Progenitor cell of endocrine pancreas (in vitro differentiated cells): ENCODE measurements at regions not wholly inside any gene's neighbourhood (a gene's known extent, or its start where the extent isn't known, plus 50 kb on each side); places are given as distances from the start of the nearest gene placed in this dataset.

ENCODE experiments used
- DNase-seq: peaks from one replicate; pipeline ENCODE4 v3.0.0; 2021; ENCODE audit warnings: low spot score; ENCODE audit not compliant: unreplicated experiment
- H3K27ac Mint-ChIP-seq: 2 replicates; pipeline ENCODE4 v1.8.0; 2021; ENCODE audit warnings: mild to moderate bottlenecking, moderate library complexity, mixed read lengths
- H3K27me3 Mint-ChIP-seq: 2 replicates; pipeline ENCODE4 v1.8.0; 2021; ENCODE audit warnings: mixed read lengths
- H3K36me3 Mint-ChIP-seq: 2 replicates; pipeline ENCODE4 v1.8.0; 2022; ENCODE audit warnings: mixed read lengths; ENCODE audit not compliant: insufficient read depth
- H3K4me1 Mint-ChIP-seq: 2 replicates; pipeline ENCODE4 v1.8.0; 2021; ENCODE audit warnings: low read depth, mixed read lengths
- H3K4me3 Mint-ChIP-seq: 2 replicates; pipeline ENCODE4 v1.8.0; 2021; ENCODE audit warnings: low read depth, mild to moderate bottlenecking, moderate library complexity, mixed read lengths
- H3K9me3 Mint-ChIP-seq: 2 replicates; pipeline ENCODE4 v1.8.0; 2021; ENCODE audit warnings: low read depth, mixed read lengths
- CTCF ChIP-seq: fragments of 200-600 bp; sonication (generic); IDR thresholded peaks from one replicate; pipeline ENCODE4 v1.5.0; 2021; ENCODE audit warnings: antibody characterized with exemption, mild to moderate bottlenecking; ENCODE audit not compliant: unreplicated experiment

DNA sequence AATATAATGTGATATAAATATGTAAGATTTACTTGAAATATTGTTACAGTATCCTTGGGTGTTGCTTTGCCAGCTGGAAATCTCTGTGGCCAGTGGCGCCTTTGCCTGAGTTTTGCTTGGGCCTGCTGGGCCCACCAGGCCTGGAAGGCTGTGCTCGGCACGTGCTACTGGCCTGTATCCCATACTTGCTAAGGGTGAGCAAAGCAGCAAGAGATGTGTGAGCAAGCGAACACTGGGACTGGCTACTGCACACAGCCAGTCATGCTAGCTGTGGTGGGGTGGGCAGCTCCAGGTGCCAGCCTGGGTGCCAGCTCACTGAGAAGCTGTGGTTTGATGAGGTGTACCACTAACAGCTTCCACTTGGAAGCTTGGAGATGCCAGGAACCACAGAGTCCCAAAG lies 299.1 kb upstream of the GALNT5 start:
- H3K4me1 Mint-ChIP-seq: no peaks in the 10 kb centered on the region
- H3K36me3 Mint-ChIP-seq: no peaks in the 10 kb centered on the region
- H3K27ac Mint-ChIP-seq: no peak overlapping the region
- no peak for DNase-seq
- H3K9me3 Mint-ChIP-seq: no peaks in the 10 kb centered on the region
- no peak overlapping the region for H3K4me3 Mint-ChIP-seq
- TF ChIP-seq CTCF: no peak
- no peaks in the 10 kb centered on the region for H3K27me3 Mint-ChIP-seq

GRCh38 chr2:156959481-156959880 lies 298.0 kb upstream of the GALNT5 start:
- no peaks in the 10 kb centered on the region for H3K4me1 Mint-ChIP-seq
- H3K9me3 Mint-ChIP-seq: no peaks in the 10 kb centered on the region
- H3K4me3 Mint-ChIP-seq: no peak overlapping the region
- no peak overlapping the region for H3K27ac Mint-ChIP-seq
- no peaks in the 10 kb centered on the region for H3K27me3 Mint-ChIP-seq
- no peak for DNase-seq
- H3K36me3 Mint-ChIP-seq: no peaks in the 10 kb centered on the region
- TF ChIP-seq CTCF: no peak

DNA sequence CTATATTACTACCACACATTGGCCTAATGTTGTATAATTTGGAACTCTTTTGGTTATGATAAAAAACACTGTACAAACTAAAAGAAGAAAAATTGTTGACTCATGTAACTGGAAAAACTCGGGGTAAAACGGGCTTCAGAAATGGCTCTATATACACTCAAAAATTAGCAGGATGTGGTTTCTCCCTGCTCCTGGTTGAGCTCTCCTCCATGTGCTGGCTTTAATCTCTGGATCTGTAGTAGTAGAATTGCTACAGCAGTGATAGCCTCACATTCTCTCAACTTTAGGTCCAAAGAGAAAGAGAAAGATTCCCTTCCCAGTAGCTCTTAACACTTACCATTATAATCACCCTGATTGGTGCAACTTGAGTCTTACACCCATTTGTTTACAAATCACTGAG lies 274.9 kb upstream of the GALNT5 start:
- Mint-ChIP-seq H3K36me3 (no peaks in the 10 kb centered on the region), H3K4me3 (no peak overlapping the region), H3K9me3 (no peaks in the 10 kb centered on the region), H3K27ac (no peak overlapping the region), H3K4me1 (no peaks in the 10 kb centered on the region), H3K27me3 (no peaks in the 10 kb centered on the region)
- no peak for TF ChIP-seq CTCF
- DNase-seq: no peak

GRCh38 chr2:156986339-156986988 lies 271.0 kb upstream of the GALNT5 start:
- DNase-seq: no peak
- TF ChIP-seq CTCF: no peak

GRCh38 chr2:156999661-157000060 lies 257.8 kb upstream of the GALNT5 start:
- Mint-ChIP-seq H3K4me1 (no peaks in the 10 kb centered on the region), H3K36me3 (no peaks in the 10 kb centered on the region), H3K4me3 (no peak overlapping the region), H3K9me3 (no peaks in the 10 kb centered on the region), H3K27me3 (no peaks in the 10 kb centered on the region), H3K27ac (no peak overlapping the region)
- no peak for TF ChIP-seq CTCF
- no peak for DNase-seq

More at GRCh38 chr2:156986339-156986988, 271.0 kb upstream of the GALNT5 start:
- no peak overlapping the region for H3K27ac Mint-ChIP-seq
- no peaks in the 10 kb centered on the region for H3K9me3 Mint-ChIP-seq
- no peaks in the 10 kb centered on the region for H3K36me3 Mint-ChIP-seq
- no peak overlapping the region for H3K4me3 Mint-ChIP-seq
- H3K4me1 Mint-ChIP-seq: no peaks in the 10 kb centered on the region
- H3K27me3 Mint-ChIP-seq: no peaks in the 10 kb centered on the region
